Keratinocyte (primary cell): ENCODE measurements at regions not wholly inside any gene's neighbourhood (a gene's known extent, or its start where the extent isn't known, plus 50 kb on each side); places are given as distances from the start of the nearest gene placed in this dataset.

Experiments used
- EZH2 ChIP-seq: IDR thresholded peaks from one replicate; pipeline ENCODE4 v1.6.1; 2012; ENCODE audit warnings: inconsistent platforms, mild to moderate bottlenecking, low read length, moderate library complexity
- TF ChIP-seq, protein P1 (sequence below), 3 experiments: IDR thresholded peaks in 1 of 3; conservative IDR thresholded peaks in 1 of 3; optimal IDR thresholded peaks in 1 of 3; 2 replicates in 2 of 3; 3 replicates in 1 of 3; pipeline versions ENCODE3 to v1.5.1; 2011; ENCODE audit warnings: low read length in 3 of 3, mild to moderate bottlenecking in 3 of 3, moderate library complexity in 2 of 3, control low read depth in 1 of 3, inconsistent platforms in 1 of 3; ENCODE audit not compliant: insufficient read depth in 2 of 3; ENCODE audit errors: extremely low read depth in 1 of 3

DNA sequence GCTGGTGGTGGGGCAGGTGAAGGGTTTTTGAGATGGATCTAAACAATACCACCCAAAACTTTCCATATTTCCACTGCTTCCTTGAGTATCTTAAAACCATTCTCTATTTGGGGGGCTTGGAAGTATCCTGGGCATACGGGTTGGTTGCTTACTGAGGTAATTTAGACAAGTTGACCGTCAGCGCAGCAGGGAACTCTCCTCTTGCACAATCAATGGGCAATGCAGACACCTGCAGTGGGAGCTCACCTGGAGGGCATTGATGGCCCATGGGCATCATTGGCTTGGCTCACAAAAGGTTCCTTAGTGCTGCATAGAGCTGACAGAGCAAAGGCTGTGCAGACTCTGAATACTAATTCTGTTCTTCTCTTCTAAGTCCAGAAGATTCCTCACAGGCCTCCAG is 101.5 kb downstream of the EPDR1 start:
- no peak for TF ChIP-seq EZH2
- TF ChIP-seq, protein P1, sequence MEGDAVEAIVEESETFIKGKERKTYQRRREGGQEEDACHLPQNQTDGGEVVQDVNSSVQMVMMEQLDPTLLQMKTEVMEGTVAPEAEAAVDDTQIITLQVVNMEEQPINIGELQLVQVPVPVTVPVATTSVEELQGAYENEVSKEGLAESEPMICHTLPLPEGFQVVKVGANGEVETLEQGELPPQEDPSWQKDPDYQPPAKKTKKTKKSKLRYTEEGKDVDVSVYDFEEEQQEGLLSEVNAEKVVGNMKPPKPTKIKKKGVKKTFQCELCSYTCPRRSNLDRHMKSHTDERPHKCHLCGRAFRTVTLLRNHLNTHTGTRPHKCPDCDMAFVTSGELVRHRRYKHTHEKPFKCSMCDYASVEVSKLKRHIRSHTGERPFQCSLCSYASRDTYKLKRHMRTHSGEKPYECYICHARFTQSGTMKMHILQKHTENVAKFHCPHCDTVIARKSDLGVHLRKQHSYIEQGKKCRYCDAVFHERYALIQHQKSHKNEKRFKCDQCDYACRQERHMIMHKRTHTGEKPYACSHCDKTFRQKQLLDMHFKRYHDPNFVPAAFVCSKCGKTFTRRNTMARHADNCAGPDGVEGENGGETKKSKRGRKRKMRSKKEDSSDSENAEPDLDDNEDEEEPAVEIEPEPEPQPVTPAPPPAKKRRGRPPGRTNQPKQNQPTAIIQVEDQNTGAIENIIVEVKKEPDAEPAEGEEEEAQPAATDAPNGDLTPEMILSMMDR (optimal IDR thresholded peaks at IDR 0.05 in 1 of 3, IDR thresholded peaks at IDR 0.05 in 1 of 3, conservative IDR thresholded peaks at IDR 0.05 in 1 of 3; ENCODE audit: extremely low read depth in 1 of 3, insufficient read depth in 2 of 3, low read length in 3 of 3) = no peak
